HEK293T (cell line): ENCODE measurements at regions not wholly inside any gene's neighbourhood (a gene's known extent, or its start where the extent isn't known, plus 50 kb on each side); places are given as distances from the start of the nearest gene placed in this dataset.

ENCODE experiments used
- BHLHE40 ChIP-seq: fragments of 450-650 bp; IDR thresholded peaks from 2 replicates; pipeline ENCODE4 v1.6.1; 2016; ENCODE audit warnings: mild to moderate bottlenecking, moderate library complexity, borderline replicate concordance
- CTBP1 ChIP-seq: fragments of 450-650 bp; IDR thresholded peaks from 2 replicates; pipeline ENCODE4 v1.6.1; 2016; ENCODE audit warnings: borderline replicate concordance
- ELF4 ChIP-seq: fragments of 450-650 bp; IDR thresholded peaks from 2 replicates; pipeline ENCODE4 v1.6.1; 2017; ENCODE audit warnings: antibody characterized with exemption
- FOXA1 ChIP-seq: fragments of 450-650 bp; IDR thresholded peaks from 2 replicates; pipeline ENCODE4 v1.6.1; 2016; ENCODE audit warnings: mild to moderate bottlenecking
- FOXK2 ChIP-seq: fragments of 450-650 bp; IDR thresholded peaks from 2 replicates; pipeline ENCODE4 v1.6.1; 2016; ENCODE audit warnings: mild to moderate bottlenecking
- FOXM1 ChIP-seq: fragments of 450-650 bp; IDR thresholded peaks from 2 replicates; pipeline ENCODE4 v1.6.1; 2017; ENCODE audit warnings: mild to moderate bottlenecking, borderline replicate concordance
- HDGF ChIP-seq: fragments of 450-650 bp; IDR thresholded peaks from 2 replicates; pipeline ENCODE4 v1.6.1; 2017; ENCODE audit warnings: antibody characterized with exemption, borderline replicate concordance
- L3MBTL2 ChIP-seq: fragments of 450-650 bp; conservative IDR thresholded peaks from 2 replicates; pipeline ENCODE4 v1.6.1; 2016; ENCODE audit warnings: mild to moderate bottlenecking
- SP1 ChIP-seq: fragments of 450-650 bp; IDR thresholded peaks from 2 replicates; pipeline ENCODE4 v1.6.1; 2017
- SUZ12 ChIP-seq: fragments of 450-650 bp; IDR thresholded peaks from 2 replicates; pipeline ENCODE4 v1.6.1; 2016; ENCODE audit warnings: mild to moderate bottlenecking
- ZNF384 ChIP-seq: fragments of 450-650 bp; IDR thresholded peaks from 2 replicates; pipeline ENCODE4 v1.6.1; 2016
- TF ChIP-seq, protein P1 (sequence below): fragments of 450-650 bp; IDR thresholded peaks from 2 replicates; pipeline ENCODE4 v1.6.1; 2016

DNA sequence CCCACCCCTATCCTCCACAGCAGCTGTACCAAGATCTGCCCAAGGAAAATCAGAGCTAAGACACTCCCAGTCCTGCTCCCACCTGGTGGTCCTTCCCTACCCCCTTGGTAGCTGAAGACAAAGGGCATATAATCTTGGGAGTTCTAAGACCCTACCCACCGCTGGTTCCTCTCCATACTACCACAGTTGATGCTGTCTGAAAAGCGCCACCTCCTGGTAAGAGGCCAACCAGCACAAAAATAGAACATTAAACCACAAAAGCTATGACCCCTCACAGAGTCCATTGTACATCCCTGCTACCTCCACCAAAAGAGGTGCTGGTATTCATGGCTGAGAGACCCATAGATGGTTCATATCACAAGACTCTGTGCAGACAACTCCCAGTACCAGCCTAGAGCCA is 161.5 kb upstream of the ARHGAP42 start:
- TF ChIP-seq ZNF384 = no peak
- no peak for TF ChIP-seq SP1
- no peak for TF ChIP-seq BHLHE40
- no peak for TF ChIP-seq FOXM1
- no peak for TF ChIP-seq CTBP1
- no peak for TF ChIP-seq SUZ12
- no peak for TF ChIP-seq FOXK2
- no peak for TF ChIP-seq FOXA1
- TF ChIP-seq, protein P1, sequence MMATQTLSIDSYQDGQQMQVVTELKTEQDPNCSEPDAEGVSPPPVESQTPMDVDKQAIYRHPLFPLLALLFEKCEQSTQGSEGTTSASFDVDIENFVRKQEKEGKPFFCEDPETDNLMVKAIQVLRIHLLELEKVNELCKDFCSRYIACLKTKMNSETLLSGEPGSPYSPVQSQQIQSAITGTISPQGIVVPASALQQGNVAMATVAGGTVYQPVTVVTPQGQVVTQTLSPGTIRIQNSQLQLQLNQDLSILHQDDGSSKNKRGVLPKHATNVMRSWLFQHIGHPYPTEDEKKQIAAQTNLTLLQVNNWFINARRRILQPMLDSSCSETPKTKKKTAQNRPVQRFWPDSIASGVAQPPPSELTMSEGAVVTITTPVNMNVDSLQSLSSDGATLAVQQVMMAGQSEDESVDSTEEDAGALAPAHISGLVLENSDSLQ = no peak
- no peak for TF ChIP-seq ELF4
- TF ChIP-seq HDGF = no peak
- TF ChIP-seq L3MBTL2 = no peak
